Uterus (tissue), 2 donors: ENCODE measurements at regions not wholly inside any gene's neighbourhood (a gene's known extent, or its start where the extent isn't known, plus 50 kb on each side); places are given as distances from the start of the nearest gene placed in this dataset.

ENCODE experiments used
- POLR2A ChIP-seq, 2 donors: fragments of 450-650 bp; IDR thresholded peaks; one replicate each; pipeline ENCODE4 v1.6.1; 2016; ENCODE audit warnings: antibody characterized with exemption in 2 of 2, mild to moderate bottlenecking in 1 of 2, moderate library complexity in 1 of 2
- TF ChIP-seq, protein P1 (sequence below), 4 experiments: fragments of 200-600 bp in 2 of 4; fragments of 450-650 bp in 2 of 4; sonication (generic) in 2 of 4; IDR thresholded peaks; one replicate each; pipeline ENCODE4 v1.5.1; 2016 to 2019; ENCODE audit warnings: antibody characterized with exemption in 4 of 4, mild to moderate bottlenecking in 2 of 4, moderate library complexity in 1 of 4

DNA sequence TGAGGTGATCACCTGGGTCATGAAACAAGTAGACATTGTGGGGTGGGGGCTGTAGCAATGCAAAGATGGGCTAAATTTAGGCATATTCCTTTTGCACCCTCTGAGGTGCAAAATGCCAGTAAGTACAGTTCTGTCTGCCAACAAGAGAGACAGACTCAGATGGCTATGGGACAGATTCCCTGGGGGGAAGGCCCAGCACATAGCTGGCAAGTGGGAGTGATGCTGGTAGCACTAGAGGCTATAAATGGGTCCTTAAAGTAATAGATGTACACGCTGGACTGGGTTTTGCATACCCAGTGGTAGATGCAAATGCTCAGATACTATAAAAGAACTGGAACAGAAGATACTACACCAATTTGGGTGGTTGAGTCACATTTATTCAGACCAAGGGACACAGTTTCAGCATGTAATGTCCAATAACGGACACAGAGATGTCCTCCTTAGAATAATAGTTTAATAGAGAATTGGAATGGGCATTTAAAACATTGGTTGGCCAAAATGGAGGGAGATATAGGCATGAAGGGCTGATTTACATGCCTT is 67.4 kb upstream of the RNU6-1 start:
- TF ChIP-seq, protein P1, sequence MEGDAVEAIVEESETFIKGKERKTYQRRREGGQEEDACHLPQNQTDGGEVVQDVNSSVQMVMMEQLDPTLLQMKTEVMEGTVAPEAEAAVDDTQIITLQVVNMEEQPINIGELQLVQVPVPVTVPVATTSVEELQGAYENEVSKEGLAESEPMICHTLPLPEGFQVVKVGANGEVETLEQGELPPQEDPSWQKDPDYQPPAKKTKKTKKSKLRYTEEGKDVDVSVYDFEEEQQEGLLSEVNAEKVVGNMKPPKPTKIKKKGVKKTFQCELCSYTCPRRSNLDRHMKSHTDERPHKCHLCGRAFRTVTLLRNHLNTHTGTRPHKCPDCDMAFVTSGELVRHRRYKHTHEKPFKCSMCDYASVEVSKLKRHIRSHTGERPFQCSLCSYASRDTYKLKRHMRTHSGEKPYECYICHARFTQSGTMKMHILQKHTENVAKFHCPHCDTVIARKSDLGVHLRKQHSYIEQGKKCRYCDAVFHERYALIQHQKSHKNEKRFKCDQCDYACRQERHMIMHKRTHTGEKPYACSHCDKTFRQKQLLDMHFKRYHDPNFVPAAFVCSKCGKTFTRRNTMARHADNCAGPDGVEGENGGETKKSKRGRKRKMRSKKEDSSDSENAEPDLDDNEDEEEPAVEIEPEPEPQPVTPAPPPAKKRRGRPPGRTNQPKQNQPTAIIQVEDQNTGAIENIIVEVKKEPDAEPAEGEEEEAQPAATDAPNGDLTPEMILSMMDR (IDR thresholded peaks at IDR 0.05): no peak
- TF ChIP-seq POLR2A (IDR thresholded peaks at IDR 0.05): no peak
